OCI-LY7 (cell line): ENCODE measurements at regions not wholly inside any gene's neighbourhood (a gene's known extent, or its start where the extent isn't known, plus 50 kb on each side); places are given as distances from the start of the nearest gene placed in this dataset.

Source experiments
- BruUV-seq: library from RNA; stranded (reverse); fragments of 400-500 nt; replicated peaks from 2 replicates; lab custom pipeline; 2021; lab: Mats Ljungman, UMichigan
- CTCF ChIA-PET: fragments of 300-600 bp; sonication (Branson Sonifier 250); formaldehyde crosslinking; loops from one replicate; lab custom pipeline; 2022; ENCODE audit warnings: antibody characterized with exemption; ENCODE audit not compliant: unreplicated experiment; lab: Charles Lee
- POLR2A ChIA-PET: fragments of 300-600 bp; sonication (Branson Sonifier 250); formaldehyde crosslinking; loops from one replicate; lab custom pipeline; 2022; ENCODE audit warnings: antibody characterized with exemption; lab: Charles Lee
- DNase-seq: peaks from one replicate; pipeline ENCODE4 v3.0.0-alpha.2; 2015; ENCODE audit warnings: low spot score
- H2AFZ ChIP-seq: fragments of 200-600 bp; sonication (generic), shearing (Covaris generic); 2 replicates; pipeline ENCODE4 v1.6.1; 2014; ENCODE audit warnings: mild to moderate bottlenecking, antibody characterized with exemption, low read length, moderate library complexity
- H3K27ac ChIP-seq: fragments of 200-600 bp; sonication (generic); 2 replicates; pipeline ENCODE4 v1.5.1; 2014; ENCODE audit warnings: mixed run types, low read depth, mild to moderate bottlenecking, moderate library complexity, low read length, inconsistent platforms; ENCODE audit not compliant: poor library complexity, severe bottlenecking
- H3K36me3 ChIP-seq: fragments of 200-600 bp; sonication (generic); 2 replicates; pipeline ENCODE4 v1.6.1; 2014; ENCODE audit warnings: mild to moderate bottlenecking, antibody characterized with exemption, low read length, moderate library complexity, mixed read lengths; ENCODE audit not compliant: insufficient read depth
- H3K4me1 ChIP-seq: fragments of 200-600 bp; sonication (generic); 2 replicates; pipeline ENCODE4 v1.5.1; 2014; ENCODE audit warnings: mild to moderate bottlenecking, low read length; ENCODE audit not compliant: insufficient read depth, poor library complexity, severe bottlenecking
- H3K4me2 ChIP-seq: fragments of 200-600 bp; sonication (generic); 2 replicates; pipeline ENCODE4 v1.6.1; 2014; ENCODE audit warnings: mild to moderate bottlenecking, low read length
- H3K4me3 ChIP-seq: fragments of 200-600 bp; sonication (generic); 2 replicates; pipeline ENCODE4 v1.5.1; 2014; ENCODE audit warnings: mild to moderate bottlenecking, low read depth, low read length; ENCODE audit not compliant: poor library complexity, severe bottlenecking
- H3K79me2 ChIP-seq: fragments of 200-600 bp; sonication (generic); 2 replicates; pipeline ENCODE4 v1.6.1; 2016; ENCODE audit warnings: low read depth, mild to moderate bottlenecking, low read length, moderate library complexity, mixed read lengths; ENCODE audit not compliant: insufficient read depth
- H3K9me2 ChIP-seq: fragments of 200-600 bp; sonication (generic); 2 replicates; pipeline ENCODE4 v1.6.1; 2016; ENCODE audit warnings: mild to moderate bottlenecking, low read length, mixed read lengths; ENCODE audit not compliant: insufficient read depth
- H3K9me3 ChIP-seq: fragments of 200-600 bp; sonication (generic); 2 replicates; pipeline ENCODE4 v1.6.1; 2014; ENCODE audit warnings: mild to moderate bottlenecking, mixed run types, low read length, mixed read lengths
- H4K20me1 ChIP-seq: fragments of 200-600 bp; sonication (generic); 2 replicates; pipeline ENCODE4 v1.6.1; 2014; ENCODE audit warnings: mild to moderate bottlenecking, antibody characterized with exemption, low read length, moderate library complexity, mixed read lengths; ENCODE audit not compliant: insufficient read depth
- EZH2phosphoT487 ChIP-seq: fragments of 200-600 bp; sonication (generic); IDR thresholded peaks from 2 replicates; pipeline ENCODE4 v1.6.1; 2018; ENCODE audit warnings: low read depth, borderline replicate concordance, mild to moderate bottlenecking, mixed run types, antibody characterized with exemption, low read length, moderate library complexity, mixed read lengths
- intact Hi-C: fragments of 100-400 bp; cut with micrococcal nuclease; formaldehyde crosslinking; loops from one replicate; pipeline ENCODE4 v1.10.0; 2022; ENCODE audit not compliant: unreplicated experiment
- TF ChIP-seq, protein P1 (sequence below): fragments of 200-600 bp; sonication (generic); conservative IDR thresholded peaks from 2 replicates; pipeline ENCODE4 v1.5.1; 2014; ENCODE audit warnings: mild to moderate bottlenecking, antibody characterized with exemption, low read length, moderate library complexity, mixed read lengths

DNA sequence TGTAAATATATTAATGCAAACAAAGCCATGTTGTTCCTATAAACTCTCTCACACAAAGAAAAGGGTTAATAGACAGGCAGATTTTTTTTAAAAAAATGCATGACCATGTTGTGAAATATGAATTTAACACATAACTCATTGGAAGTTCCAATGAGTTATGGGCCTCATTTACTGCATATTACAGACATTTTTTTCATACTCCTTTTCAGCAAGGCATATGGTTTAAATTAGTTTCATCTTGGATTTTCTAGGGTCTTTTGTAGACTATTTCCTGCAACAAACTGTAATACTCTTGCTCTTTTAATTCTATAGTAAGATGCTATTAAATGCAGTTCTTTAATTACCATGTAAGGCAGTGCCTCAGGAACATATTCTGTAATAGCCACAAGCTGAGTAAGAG lies 323.1 kb downstream of the GBA3 start:
- Histone ChIP-seq H2AFZ (no peak overlapping the region), H3K4me1 (no peaks in the 10 kb centered on the region), H3K9me2 (no peaks in the 10 kb centered on the region), H3K79me2 (no peaks in the 10 kb centered on the region), H3K36me3 (no peaks in the 10 kb centered on the region), H3K9me3 (no peaks in the 10 kb centered on the region), H3K4me3 (no peak overlapping the region), H3K27ac (no peak overlapping the region), H3K4me2 (no peak overlapping the region), H4K20me1 (no peaks in the 10 kb centered on the region)
- DNase-seq = no peak
- ChIA-PET CTCF (no interaction called here), POLR2A (interaction anchor here (1.8 kb wide), 1 partner anchor 12 kb away, joined by 4 read pairs; no protein-coding TSS in a partner anchor)
- TF ChIP-seq, protein P1, sequence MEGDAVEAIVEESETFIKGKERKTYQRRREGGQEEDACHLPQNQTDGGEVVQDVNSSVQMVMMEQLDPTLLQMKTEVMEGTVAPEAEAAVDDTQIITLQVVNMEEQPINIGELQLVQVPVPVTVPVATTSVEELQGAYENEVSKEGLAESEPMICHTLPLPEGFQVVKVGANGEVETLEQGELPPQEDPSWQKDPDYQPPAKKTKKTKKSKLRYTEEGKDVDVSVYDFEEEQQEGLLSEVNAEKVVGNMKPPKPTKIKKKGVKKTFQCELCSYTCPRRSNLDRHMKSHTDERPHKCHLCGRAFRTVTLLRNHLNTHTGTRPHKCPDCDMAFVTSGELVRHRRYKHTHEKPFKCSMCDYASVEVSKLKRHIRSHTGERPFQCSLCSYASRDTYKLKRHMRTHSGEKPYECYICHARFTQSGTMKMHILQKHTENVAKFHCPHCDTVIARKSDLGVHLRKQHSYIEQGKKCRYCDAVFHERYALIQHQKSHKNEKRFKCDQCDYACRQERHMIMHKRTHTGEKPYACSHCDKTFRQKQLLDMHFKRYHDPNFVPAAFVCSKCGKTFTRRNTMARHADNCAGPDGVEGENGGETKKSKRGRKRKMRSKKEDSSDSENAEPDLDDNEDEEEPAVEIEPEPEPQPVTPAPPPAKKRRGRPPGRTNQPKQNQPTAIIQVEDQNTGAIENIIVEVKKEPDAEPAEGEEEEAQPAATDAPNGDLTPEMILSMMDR = no peak
- TF ChIP-seq EZH2phosphoT487 = no peak
- intact Hi-C loops = no loop called here
- BruUV-seq = no TSS peak

DNA sequence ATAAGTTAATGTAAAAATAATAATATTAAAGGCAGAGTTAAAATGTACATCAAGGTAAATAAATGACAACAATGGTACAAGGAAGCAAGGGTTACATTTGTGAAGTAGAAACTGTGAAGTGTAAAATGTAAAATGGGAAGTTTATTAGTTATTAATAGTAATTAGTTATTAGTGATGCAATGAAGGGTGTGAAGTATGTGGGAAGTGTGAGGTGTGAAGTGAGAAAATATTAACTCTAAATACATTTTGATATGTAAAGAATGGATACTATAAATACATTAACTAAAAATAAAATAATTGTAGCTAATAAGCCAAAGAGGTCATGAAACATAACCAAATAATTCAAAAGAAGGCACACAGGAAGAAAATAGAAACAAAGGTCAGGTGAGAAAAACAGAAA lies 316.4 kb downstream of the GBA3 start:
- no peak for DNase-seq
- no peak overlapping the region for H3K27ac ChIP-seq
- no peaks in the 10 kb centered on the region for H3K4me1 ChIP-seq
- no peak overlapping the region for H3K4me3 ChIP-seq
- no peaks in the 10 kb centered on the region for H3K9me2 ChIP-seq
- no peak overlapping the region for H3K4me2 ChIP-seq
- BruUV-seq = no TSS peak
- H3K79me2 ChIP-seq = no peaks in the 10 kb centered on the region
- no peaks in the 10 kb centered on the region for H4K20me1 ChIP-seq
- ChIA-PET POLR2A (no interaction called here), CTCF (no interaction called here)
- no peaks in the 10 kb centered on the region for H3K9me3 ChIP-seq
- intact Hi-C loops = no loop called here
- TF ChIP-seq, protein P1 = no peak
- TF ChIP-seq EZH2phosphoT487 = no peak
- no peaks in the 10 kb centered on the region for H3K36me3 ChIP-seq
- H2AFZ ChIP-seq = no peak overlapping the region

DNA sequence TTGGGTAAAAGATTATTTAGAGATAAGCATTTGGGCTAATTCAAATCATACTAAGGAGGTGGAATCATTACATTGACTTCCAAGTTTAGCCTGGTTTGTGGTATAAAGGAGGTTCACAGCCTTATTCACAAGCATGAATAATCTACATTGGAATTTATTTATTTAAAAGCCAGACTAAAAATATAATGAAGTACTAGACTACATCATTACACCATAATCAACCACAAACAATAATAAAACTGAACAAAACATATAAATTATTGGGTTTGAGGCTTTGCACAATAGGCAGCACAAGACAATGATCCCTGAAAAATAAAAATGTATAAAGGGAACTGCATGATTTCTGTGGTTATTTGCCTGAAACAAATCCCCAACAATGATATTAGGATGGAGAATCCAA lies 314.0 kb downstream of the GBA3 start:
- Histone ChIP-seq H3K79me2 (no peaks in the 10 kb centered on the region), H3K4me1 (no peaks in the 10 kb centered on the region), H3K4me3 (no peak overlapping the region), H3K4me2 (no peak overlapping the region), H3K27ac (no peak overlapping the region), H3K9me3 (no peaks in the 10 kb centered on the region), H2AFZ (no peak overlapping the region), H3K9me2 (no peaks in the 10 kb centered on the region), H3K36me3 (no peaks in the 10 kb centered on the region), H4K20me1 (no peaks in the 10 kb centered on the region)
- POLR2A ChIA-PET = no interaction called here
- intact Hi-C loops = no loop called here
- TF ChIP-seq EZH2phosphoT487 = no peak
- TF ChIP-seq, protein P1 = no peak
- CTCF ChIA-PET = no interaction called here
- no TSS peak for BruUV-seq
- no peak for DNase-seq
